Activated CD4-positive, alpha-beta T cell treated with anti-CD3 and anti-CD28 coated beads for 36 hours (primary cell): ENCODE measurements at regions not wholly inside any gene's neighbourhood (a gene's known extent, or its start where the extent isn't known, plus 50 kb on each side); places are given as distances from the start of the nearest gene placed in this dataset.

ENCODE experiments used
- ATAC-seq: fragments of 200-7000 bp; cut with Tn5 transposase; one replicate; pipeline ENCODE4 v1.10.0; 2021; ENCODE audit warnings: mild to moderate bottlenecking, moderate library complexity
- CTCF ChIA-PET: fragments of 350-600 bp; sonication (Branson Sonifier 250); formaldehyde crosslinking; loops from one replicate; lab custom pipeline; 2021; ENCODE audit warnings: antibody characterized with exemption; lab: Charles Lee
- POLR2A ChIA-PET: fragments of 350-600 bp; sonication (Branson Sonifier 250); formaldehyde crosslinking; loops from one replicate; lab custom pipeline; 2021; ENCODE audit warnings: antibody characterized with exemption, inconsistent platforms; lab: Charles Lee
- DNase-seq: peaks from one replicate; pipeline ENCODE4 v3.0.0-alpha.2; 2020
- H3K27ac Mint-ChIP-seq: one replicate; pipeline ENCODE4 v1.8.0; 2021; ENCODE audit warnings: mixed read lengths
- H3K27me3 Mint-ChIP-seq: one replicate; pipeline ENCODE4 v1.8.0; 2021; ENCODE audit warnings: mixed read lengths
- H3K36me3 Mint-ChIP-seq: one replicate; pipeline ENCODE4 v1.8.0; 2021; ENCODE audit warnings: low read depth, mixed read lengths
- H3K4me1 Mint-ChIP-seq: one replicate; pipeline ENCODE4 v1.8.0; 2021; ENCODE audit warnings: mixed read lengths
- H3K4me3 Mint-ChIP-seq: one replicate; pipeline ENCODE4 v1.8.0; 2021; ENCODE audit warnings: mild to moderate bottlenecking, moderate library complexity, mixed read lengths
- H3K9me3 Mint-ChIP-seq: one replicate; pipeline ENCODE4 v1.8.0; 2021; ENCODE audit warnings: low read depth, mixed read lengths
- intact Hi-C, 2 experiments: fragments of 100-400 bp; cut with DNase I in 1 of 2; cut with micrococcal nuclease in 1 of 2; formaldehyde crosslinking; loops; one replicate each; pipeline versions ENCODE4 v1.14.2 to v1.15.1; 2022 to 2024; cut with DNase I, micrococcal nuclease

DNA sequence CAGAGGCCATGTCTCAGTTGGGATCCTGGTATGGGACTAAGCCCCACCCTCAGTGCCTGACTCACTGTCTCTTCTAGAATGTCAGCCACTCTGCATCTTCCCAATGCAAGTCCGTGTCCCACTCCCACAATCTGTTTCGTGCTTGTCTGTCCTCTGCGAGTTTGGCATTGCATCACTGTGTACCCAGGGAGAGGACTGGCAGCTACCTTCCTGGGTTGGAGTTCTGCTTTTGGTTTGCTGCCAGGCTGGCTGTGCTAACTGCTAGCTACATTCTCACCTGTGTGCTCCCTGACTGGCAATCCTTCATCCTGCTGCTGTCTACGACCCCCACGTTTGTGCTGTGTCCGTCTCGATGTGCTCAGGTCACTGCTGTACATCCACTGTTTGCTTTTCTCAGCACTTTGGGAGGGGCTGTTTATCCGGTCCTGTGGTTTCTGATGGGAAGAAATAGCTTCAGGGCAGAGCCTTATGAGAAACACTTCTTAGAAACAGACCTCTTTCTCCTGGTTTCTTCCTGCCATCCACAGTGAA lies 56.0 kb upstream of the GLI3 start:
- H3K4me1 Mint-ChIP-seq = no peaks in the 10 kb centered on the region
- no peaks in the 10 kb centered on the region for H3K27me3 Mint-ChIP-seq
- no peak overlapping the region for H3K27ac Mint-ChIP-seq
- POLR2A ChIA-PET = no interaction called here
- DNase-seq (no peak), ATAC-seq (no peak)
- H3K9me3 Mint-ChIP-seq = no peaks in the 10 kb centered on the region
- CTCF ChIA-PET = no interaction called here
- intact Hi-C loops = no loop called here
- no peak overlapping the region for H3K4me3 Mint-ChIP-seq
- no peaks in the 10 kb centered on the region for H3K36me3 Mint-ChIP-seq

DNA sequence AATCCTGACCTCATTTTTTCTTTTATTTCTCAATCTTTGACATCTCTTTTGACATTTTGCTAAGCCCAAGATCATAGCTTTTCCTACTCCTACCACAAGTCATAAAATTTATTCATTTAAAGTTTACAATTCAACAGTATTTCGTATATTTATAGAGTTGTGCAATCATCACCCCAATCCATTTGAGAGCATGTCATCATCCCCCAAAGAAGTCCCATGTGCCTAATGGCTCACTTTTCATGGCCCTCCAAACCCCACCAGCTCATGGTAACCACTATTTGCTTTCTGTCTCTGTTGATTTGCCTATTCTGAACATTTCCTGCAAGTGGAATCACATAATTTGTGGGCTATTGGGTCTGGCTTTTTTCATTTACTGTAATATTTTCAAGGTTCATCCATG lies 52.5 kb upstream of the GLI3 start:
- Mint-ChIP-seq H3K4me1 (no peaks in the 10 kb centered on the region), H3K27me3 (no peaks in the 10 kb centered on the region), H3K9me3 (no peaks in the 10 kb centered on the region), H3K27ac (no peak overlapping the region), H3K4me3 (no peak overlapping the region), H3K36me3 (no peaks in the 10 kb centered on the region)
- no peak for ATAC-seq
- intact Hi-C loops = no loop called here
- no peak for DNase-seq
- POLR2A ChIA-PET = no interaction called here
- CTCF ChIA-PET = interaction anchor here (0.6 kb wide), 1 partner anchor 65 kb away, joined by 3 read pairs; no protein-coding TSS in a partner anchor
